CD8-positive, alpha-beta memory T cell (primary cell): ENCODE measurements at regions not wholly inside any gene's neighbourhood (a gene's known extent, or its start where the extent isn't known, plus 50 kb on each side); places are given as distances from the start of the nearest gene placed in this dataset.
A peak's percentile ranks its signal among the peaks of the same experiment; 100 is the strongest.

ENCODE experiments used
- CTCF ChIA-PET: fragments of 350-600 bp; sonication (Branson Sonifier 250); formaldehyde crosslinking; loops from one replicate; lab custom pipeline; 2021; ENCODE audit warnings: antibody characterized with exemption; lab: Charles Lee
- POLR2A ChIA-PET: fragments of 350-600 bp; sonication (Branson Sonifier 250); formaldehyde crosslinking; loops from one replicate; lab custom pipeline; 2021; ENCODE audit warnings: antibody characterized with exemption; lab: Charles Lee
- DNase-seq, 5 donors: peaks; one replicate each; pipeline versions ENCODE4 v3.0.0 to v3.0.0-alpha.2; 2020 to 2022; ENCODE audit warnings: mixed read lengths in 1 of 5
- H3K27ac ChIP-seq: one replicate; pipeline ENCODE4 v1.7.0; 2013; ENCODE audit warnings: low read depth, mild to moderate bottlenecking, low read length, moderate library complexity
- H3K27me3 ChIP-seq: 2 replicates; pipeline ENCODE4 v1.7.0; 2013; ENCODE audit warnings: low read length, mild to moderate bottlenecking; ENCODE audit not compliant: insufficient read depth, poor library complexity, severe bottlenecking
- H3K36me3 ChIP-seq: 2 replicates; pipeline ENCODE4 v1.7.0; 2013; ENCODE audit warnings: mild to moderate bottlenecking, low read length, moderate library complexity; ENCODE audit not compliant: insufficient read depth
- H3K4me1 ChIP-seq: 2 replicates; pipeline ENCODE4 v1.7.0; 2013; ENCODE audit warnings: mild to moderate bottlenecking, low read length, moderate library complexity; ENCODE audit not compliant: insufficient read depth
- H3K4me3 ChIP-seq: 2 replicates; pipeline ENCODE4 v1.7.0; 2013; ENCODE audit warnings: mild to moderate bottlenecking, low read length
- H3K9me3 ChIP-seq: 2 replicates; pipeline ENCODE4 v1.7.0; 2013; ENCODE audit warnings: mild to moderate bottlenecking, low read length
- H3K27ac Mint-ChIP-seq, 8 donors: one replicate each; pipeline ENCODE4 v1.8.0; 2020 to 2021; ENCODE audit warnings: mixed read lengths in 8 of 8, mild to moderate bottlenecking in 6 of 8, inconsistent platforms in 3 of 8, moderate library complexity in 3 of 8
- H3K27me3 Mint-ChIP-seq, 2 donors: one replicate each; pipeline ENCODE4 v1.8.0; 2020 to 2021; ENCODE audit warnings: mixed read lengths in 2 of 2, mild to moderate bottlenecking in 1 of 2, moderate library complexity in 1 of 2
- H3K36me3 Mint-ChIP-seq, 3 donors: one replicate each; pipeline ENCODE4 v1.8.0; 2020 to 2021; ENCODE audit warnings: mixed read lengths in 3 of 3, inconsistent platforms in 1 of 3, mild to moderate bottlenecking in 1 of 3
- H3K4me1 Mint-ChIP-seq, 3 donors: one replicate each; pipeline ENCODE4 v1.8.0; 2020 to 2021; ENCODE audit warnings: mixed read lengths in 3 of 3, inconsistent platforms in 1 of 3, mild to moderate bottlenecking in 1 of 3
- H3K4me3 Mint-ChIP-seq, 7 donors: one replicate each; pipeline ENCODE4 v1.8.0; 2020 to 2021; ENCODE audit warnings: mixed read lengths in 7 of 7, mild to moderate bottlenecking in 6 of 7, moderate library complexity in 4 of 7, inconsistent platforms in 2 of 7
- H3K9me3 Mint-ChIP-seq, 5 donors: one replicate each; pipeline ENCODE4 v1.8.0; 2020 to 2022; ENCODE audit warnings: mixed read lengths in 5 of 5, mild to moderate bottlenecking in 3 of 5, moderate library complexity in 2 of 5, inconsistent platforms in 1 of 5

- Mint-ChIP-seq H3K9me3 (peaks cover 0 to 2% (median 0%) of the 10 kb centered on the region in 5 donors), H3K27ac (no peak overlapping the region), H3K36me3 (no peaks in the 10 kb centered on the region), H3K4me3 (no peak overlapping the region), H3K4me1 (no peaks in the 10 kb centered on the region), H3K27me3 (peaks cover 1 to 3% of the 10 kb centered on the region in 2 donors)
- DNase-seq, result no peak
- H3K27ac ChIP-seq, result no peak overlapping the region
- no peaks in the 10 kb centered on the region for H3K9me3 ChIP-seq
- CTCF ChIA-PET, result no interaction called here
- POLR2A ChIA-PET, result no interaction called here
- no peaks in the 10 kb centered on the region for H3K27me3 ChIP-seq
- H3K4me3 ChIP-seq, result no peak overlapping the region
- no peaks in the 10 kb centered on the region for H3K36me3 ChIP-seq
- H3K4me1 ChIP-seq, result no peaks in the 10 kb centered on the region
These were observed 236.1 kb upstream of the CADM1 start for GRCh38 chr11:115740324-115740723.

GRCh38 chr11:115739878-115740277, 235.7 kb upstream of the CADM1 start:
- CTCF ChIA-PET, result no interaction called here
- H3K36me3 ChIP-seq, result no peaks in the 10 kb centered on the region
- H3K4me1 Mint-ChIP-seq, result no peaks in the 10 kb centered on the region
- no peaks in the 10 kb centered on the region for H3K4me1 ChIP-seq
- peaks cover 1 to 3% of the 10 kb centered on the region in 2 donors for H3K27me3 Mint-ChIP-seq
- POLR2A ChIA-PET, result no interaction called here
- no peak overlapping the region for H3K27ac ChIP-seq
- no peaks in the 10 kb centered on the region for H3K36me3 Mint-ChIP-seq
- H3K4me3 ChIP-seq, result no peak overlapping the region
- no peaks in the 10 kb centered on the region for H3K27me3 ChIP-seq
- H3K9me3 Mint-ChIP-seq, result peaks cover 0 to 2% (median 0%) of the 10 kb centered on the region in 5 donors
- DNase-seq, result no peak
- H3K9me3 ChIP-seq, result no peaks in the 10 kb centered on the region
- no peak overlapping the region for H3K4me3 Mint-ChIP-seq
- no peak overlapping the region for H3K27ac Mint-ChIP-seq

GRCh38 chr11:115739146-115739545, 234.9 kb upstream of the CADM1 start:
- no peaks in the 10 kb centered on the region for H3K27me3 ChIP-seq
- Mint-ChIP-seq H3K27ac (peak overlapping the region in 1 of 8 donors; percentile 38), H3K4me3 (no peak overlapping the region), H3K9me3 (peaks cover 0 to 2% (median 0%) of the 10 kb centered on the region in 5 donors), H3K36me3 (no peaks in the 10 kb centered on the region), H3K4me1 (no peaks in the 10 kb centered on the region), H3K27me3 (peaks cover 1 to 3% of the 10 kb centered on the region in 2 donors)
- DNase-seq, result no peak
- H3K27ac ChIP-seq, result no peak overlapping the region
- POLR2A ChIA-PET, result no interaction called here
- no peak overlapping the region for H3K4me3 ChIP-seq
- H3K9me3 ChIP-seq, result no peaks in the 10 kb centered on the region
- H3K4me1 ChIP-seq, result no peaks in the 10 kb centered on the region
- no peaks in the 10 kb centered on the region for H3K36me3 ChIP-seq
- CTCF ChIA-PET, result no interaction called here

DNA sequence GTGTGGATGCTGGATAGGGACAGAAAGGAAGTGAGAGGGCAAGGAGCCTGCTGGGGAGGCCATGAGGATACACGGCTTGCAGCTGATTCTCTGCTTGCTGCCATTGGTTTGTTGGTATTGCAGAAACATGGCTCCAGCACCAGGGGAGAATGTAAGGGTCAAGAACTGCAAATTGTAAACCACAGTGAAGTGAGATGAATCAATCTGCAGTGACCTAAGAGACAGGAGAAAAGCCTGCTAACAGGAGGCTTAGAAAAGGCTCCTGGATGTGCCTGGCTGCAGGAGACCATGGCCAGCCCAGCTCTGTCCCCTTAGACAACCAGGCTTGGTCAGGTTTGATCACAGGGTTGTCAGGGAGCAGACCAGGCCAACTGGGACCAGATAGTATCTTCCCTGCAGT, 233.7 kb upstream of the CADM1 start:
- H3K9me3 ChIP-seq, result no peaks in the 10 kb centered on the region
- Mint-ChIP-seq H3K27ac (peak overlapping the region in 1 of 8 donors; percentile 2), H3K27me3 (peaks cover 3% of the 10 kb centered on the region in 2 donors), H3K9me3 (peaks cover 0 to 2% (median 0%) of the 10 kb centered on the region in 5 donors), H3K36me3 (no peaks in the 10 kb centered on the region), H3K4me1 (no peaks in the 10 kb centered on the region), H3K4me3 (no peak overlapping the region)
- DNase-seq, result no peak
- H3K4me1 ChIP-seq, result no peaks in the 10 kb centered on the region
- ChIA-PET CTCF (no interaction called here), POLR2A (no interaction called here)
- H3K4me3 ChIP-seq, result no peak overlapping the region
- H3K27ac ChIP-seq, result no peak overlapping the region
- no peaks in the 10 kb centered on the region for H3K36me3 ChIP-seq
- no peaks in the 10 kb centered on the region for H3K27me3 ChIP-seq

GRCh38 chr11:115736146-115736545, 231.9 kb upstream of the CADM1 start:
- Histone ChIP-seq H3K27me3 (no peaks in the 10 kb centered on the region), H3K27ac (no peak overlapping the region), H3K36me3 (no peaks in the 10 kb centered on the region), H3K4me1 (no peaks in the 10 kb centered on the region), H3K4me3 (no peak overlapping the region), H3K9me3 (no peaks in the 10 kb centered on the region)
- no peaks in the 10 kb centered on the region for H3K36me3 Mint-ChIP-seq
- no peak overlapping the region for H3K27ac Mint-ChIP-seq
- ChIA-PET POLR2A (no interaction called here), CTCF (no interaction called here)
- H3K27me3 Mint-ChIP-seq, result peaks cover 3% of the 10 kb centered on the region in 2 donors
- peaks cover 0 to under 1% (median 0%) of the 10 kb centered on the region in 5 donors for H3K9me3 Mint-ChIP-seq
- H3K4me3 Mint-ChIP-seq, result no peak overlapping the region
- no peaks in the 10 kb centered on the region for H3K4me1 Mint-ChIP-seq
- DNase-seq, result no peak

GRCh38 chr11:115724666-115725065, 220.5 kb upstream of the CADM1 start:
- peaks cover 2 to 5% of the 10 kb centered on the region in 2 donors for H3K27me3 Mint-ChIP-seq
- ChIA-PET POLR2A (no interaction called here), CTCF (no interaction called here)
- H3K27me3 ChIP-seq, result no peaks in the 10 kb centered on the region
- H3K4me3 Mint-ChIP-seq, result no peak overlapping the region
- no peaks in the 10 kb centered on the region for H3K9me3 ChIP-seq
- no peaks in the 10 kb centered on the region for H3K36me3 Mint-ChIP-seq
- no peaks in the 10 kb centered on the region for H3K9me3 Mint-ChIP-seq
- no peak for DNase-seq
- no peaks in the 10 kb centered on the region for H3K36me3 ChIP-seq
- H3K27ac ChIP-seq, result no peak overlapping the region
- no peaks in the 10 kb centered on the region for H3K4me1 Mint-ChIP-seq
- H3K4me3 ChIP-seq, result no peak overlapping the region
- H3K4me1 ChIP-seq, result no peaks in the 10 kb centered on the region
- no peak overlapping the region for H3K27ac Mint-ChIP-seq

- ChIA-PET CTCF (no interaction called here), POLR2A (no interaction called here)
- no peaks in the 10 kb centered on the region for H3K36me3 Mint-ChIP-seq
- DNase-seq, result no peak
- H3K4me1 Mint-ChIP-seq, result no peaks in the 10 kb centered on the region
- Histone ChIP-seq H3K27me3 (no peaks in the 10 kb centered on the region), H3K4me3 (no peak overlapping the region), H3K36me3 (no peaks in the 10 kb centered on the region), H3K27ac (no peak overlapping the region), H3K4me1 (no peaks in the 10 kb centered on the region), H3K9me3 (no peaks in the 10 kb centered on the region)
- H3K27ac Mint-ChIP-seq, result no peak overlapping the region
- H3K4me3 Mint-ChIP-seq, result no peak overlapping the region
- H3K27me3 Mint-ChIP-seq, result peaks cover 2 to 5% of the 10 kb centered on the region in 2 donors
- H3K9me3 Mint-ChIP-seq, result no peaks in the 10 kb centered on the region
These were observed 218.5 kb upstream of the CADM1 start for GRCh38 chr11:115722711-115723110.

DNA sequence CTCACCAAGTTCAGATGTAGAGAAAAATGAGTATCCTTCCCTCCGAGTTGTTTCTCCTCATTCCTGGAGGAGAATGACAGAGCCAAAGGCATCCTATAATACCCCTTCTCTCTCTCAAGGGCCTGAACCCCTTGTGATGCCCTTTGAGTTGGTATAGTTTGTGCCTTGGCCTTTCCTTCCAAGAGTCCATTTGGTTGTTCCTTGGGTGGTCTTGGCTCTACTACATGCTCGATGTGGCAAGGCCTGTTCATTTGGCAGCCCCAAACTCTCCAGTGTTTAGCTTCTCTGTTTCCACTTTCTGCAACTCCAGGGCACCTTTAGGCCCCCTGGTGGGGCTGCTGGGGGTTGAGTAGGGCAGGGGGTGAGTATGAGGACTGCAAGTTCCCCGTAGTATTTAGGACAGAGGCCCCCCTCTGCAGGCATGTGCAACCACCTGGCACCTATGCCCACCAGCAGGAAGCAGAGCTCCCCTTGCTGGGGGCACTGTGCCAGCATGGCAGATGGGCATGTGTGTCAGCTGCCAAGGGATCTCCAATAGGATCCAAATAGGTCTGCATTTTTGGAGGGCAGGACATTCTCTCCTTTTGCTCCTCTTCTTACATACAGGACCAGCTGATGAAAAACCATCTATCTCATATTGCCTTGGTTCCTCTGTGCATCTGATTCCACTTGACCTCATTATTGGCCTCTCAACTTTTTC, 217.2 kb upstream of the CADM1 start:
- ChIA-PET POLR2A (no interaction called here), CTCF (no interaction called here)
- no peaks in the 10 kb centered on the region for H3K9me3 ChIP-seq
- DNase-seq, result no peak
- Mint-ChIP-seq H3K27me3 (peaks cover 2 to 5% of the 10 kb centered on the region in 2 donors), H3K36me3 (no peaks in the 10 kb centered on the region), H3K4me1 (no peaks in the 10 kb centered on the region), H3K27ac (no peak overlapping the region), H3K4me3 (no peak overlapping the region), H3K9me3 (no peaks in the 10 kb centered on the region)
- H3K4me1 ChIP-seq, result no peaks in the 10 kb centered on the region
- H3K36me3 ChIP-seq, result no peaks in the 10 kb centered on the region
- no peak overlapping the region for H3K27ac ChIP-seq
- H3K27me3 ChIP-seq, result no peaks in the 10 kb centered on the region
- H3K4me3 ChIP-seq, result no peak overlapping the region
